ENCODE measurements at regions not wholly inside any gene's neighbourhood (a gene's known extent, or its start where the extent isn't known, plus 50 kb on each side); places are given as distances from the start of the nearest gene placed in this dataset.

DNA sequence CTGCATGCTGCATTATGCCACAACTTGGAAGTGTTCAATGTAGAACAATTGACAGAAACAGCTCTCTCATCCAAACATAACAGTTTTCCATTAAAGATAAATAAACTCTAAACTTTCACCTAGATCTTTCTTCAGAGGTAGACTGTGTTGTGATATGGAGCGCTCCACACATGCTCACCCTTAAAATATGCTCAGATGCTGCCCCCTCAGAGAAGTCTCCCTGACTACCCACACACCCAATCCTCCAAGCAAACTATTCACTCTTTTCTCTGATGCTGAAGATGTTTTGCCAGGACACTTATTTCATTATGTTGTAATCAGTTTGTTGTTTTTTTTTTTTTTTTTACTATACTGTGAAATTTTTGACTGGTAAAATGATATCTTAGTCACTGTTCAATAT, 206.6 kb upstream of the RASA1 start:
- TF ChIP-seq POLR2A (IDR thresholded peaks at IDR 0.05) = no peak
- TF ChIP-seq, protein P1, sequence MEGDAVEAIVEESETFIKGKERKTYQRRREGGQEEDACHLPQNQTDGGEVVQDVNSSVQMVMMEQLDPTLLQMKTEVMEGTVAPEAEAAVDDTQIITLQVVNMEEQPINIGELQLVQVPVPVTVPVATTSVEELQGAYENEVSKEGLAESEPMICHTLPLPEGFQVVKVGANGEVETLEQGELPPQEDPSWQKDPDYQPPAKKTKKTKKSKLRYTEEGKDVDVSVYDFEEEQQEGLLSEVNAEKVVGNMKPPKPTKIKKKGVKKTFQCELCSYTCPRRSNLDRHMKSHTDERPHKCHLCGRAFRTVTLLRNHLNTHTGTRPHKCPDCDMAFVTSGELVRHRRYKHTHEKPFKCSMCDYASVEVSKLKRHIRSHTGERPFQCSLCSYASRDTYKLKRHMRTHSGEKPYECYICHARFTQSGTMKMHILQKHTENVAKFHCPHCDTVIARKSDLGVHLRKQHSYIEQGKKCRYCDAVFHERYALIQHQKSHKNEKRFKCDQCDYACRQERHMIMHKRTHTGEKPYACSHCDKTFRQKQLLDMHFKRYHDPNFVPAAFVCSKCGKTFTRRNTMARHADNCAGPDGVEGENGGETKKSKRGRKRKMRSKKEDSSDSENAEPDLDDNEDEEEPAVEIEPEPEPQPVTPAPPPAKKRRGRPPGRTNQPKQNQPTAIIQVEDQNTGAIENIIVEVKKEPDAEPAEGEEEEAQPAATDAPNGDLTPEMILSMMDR (IDR thresholded peaks at IDR 0.05) = no peak

All from lower leg skin (tissue), 3 donors.